ENCODE measurements at regions not wholly inside any gene's neighbourhood (a gene's known extent, or its start where the extent isn't known, plus 50 kb on each side); places are given as distances from the start of the nearest gene placed in this dataset.
A peak's percentile ranks its signal among the peaks of the same experiment; 100 is the strongest.

DNA sequence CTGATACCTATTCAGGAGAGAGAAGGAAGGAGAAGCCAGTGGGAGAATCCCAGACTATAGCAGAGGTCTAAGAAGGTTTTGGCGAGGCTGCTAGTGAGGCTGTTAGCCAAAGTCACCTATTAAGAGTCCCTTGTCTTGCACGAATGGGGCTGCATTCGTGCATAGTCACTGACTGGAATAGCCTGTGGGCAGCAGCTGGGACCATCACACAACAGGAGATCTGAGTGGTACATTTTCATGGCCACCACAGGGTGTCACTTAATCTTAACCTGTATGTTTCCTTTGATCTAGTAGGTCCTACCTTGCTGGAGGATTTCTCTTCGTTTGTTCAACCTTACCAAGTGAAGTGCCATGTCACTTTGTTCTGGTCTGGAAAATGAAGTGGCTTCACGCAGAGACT, 319.9 kb downstream of the BMPER start:
- Histone ChIP-seq H2AFZ (no peak overlapping the region), H3F3A (replicated peaks; ENCODE audit: low read depth) (no peaks in the 10 kb centered on the region), H4K20me1 (replicated peaks; ENCODE audit: insufficient read depth) (no peaks in the 10 kb centered on the region), H3K36me3 (ENCODE audit: insufficient read depth) (no peaks in the 10 kb centered on the region), H3K27ac (ENCODE audit: low read depth) (no peak overlapping the region), H3K4me3 (no peak overlapping the region), H3K79me2 (replicated peaks; ENCODE audit: insufficient read depth) (no peaks in the 10 kb centered on the region), H3K27me3 (ENCODE audit: insufficient read depth) (no peaks in the 10 kb centered on the region), H3K4me2 (0 out of 2 replicates have a peak overlapping the region, but pooled peaks have one; percentile 35), H3K4me1 (ENCODE audit: insufficient read depth) (no peaks in the 10 kb centered on the region), H3K9me2 (ENCODE audit: insufficient read depth) (peaks cover 20% of the 10 kb centered on the region; the same call in 1 of the 2 replicates)
- Mint-ChIP-seq H3K4me1 (peaks cover 16% of the 10 kb centered on the region), H3K4me3 (no peak overlapping the region), H3K9me3 (peaks cover 2% of the 10 kb centered on the region), H3K27ac (no peak overlapping the region), H3K27me3 (ENCODE audit: insufficient read depth, low read depth, poor library complexity) (no peaks in the 10 kb centered on the region), H3K36me3 (ENCODE audit: low read depth) (no peaks in the 10 kb centered on the region; the same call in 2 of the 3 replicates)
- TF ChIP-seq EZH2 (IDR thresholded peaks at IDR 0.05; ENCODE audit: low read depth, unreplicated experiment) (no peak), NANOG (IDR thresholded peaks at IDR 0.05; ENCODE audit: borderline replicate concordance) (no peak), CREB1 (CRISPR knock-in tag; IDR thresholded peaks at IDR 0.05; ENCODE audit: low read depth) (no peak), POLR2AphosphoS5 (IDR thresholded peaks at IDR 0.05; ENCODE audit: low read depth) (no peak), ZNF114 (CRISPR knock-in tag; IDR thresholded peaks at IDR 0.05) (no peak)
- TF ChIP-seq, protein P1, sequence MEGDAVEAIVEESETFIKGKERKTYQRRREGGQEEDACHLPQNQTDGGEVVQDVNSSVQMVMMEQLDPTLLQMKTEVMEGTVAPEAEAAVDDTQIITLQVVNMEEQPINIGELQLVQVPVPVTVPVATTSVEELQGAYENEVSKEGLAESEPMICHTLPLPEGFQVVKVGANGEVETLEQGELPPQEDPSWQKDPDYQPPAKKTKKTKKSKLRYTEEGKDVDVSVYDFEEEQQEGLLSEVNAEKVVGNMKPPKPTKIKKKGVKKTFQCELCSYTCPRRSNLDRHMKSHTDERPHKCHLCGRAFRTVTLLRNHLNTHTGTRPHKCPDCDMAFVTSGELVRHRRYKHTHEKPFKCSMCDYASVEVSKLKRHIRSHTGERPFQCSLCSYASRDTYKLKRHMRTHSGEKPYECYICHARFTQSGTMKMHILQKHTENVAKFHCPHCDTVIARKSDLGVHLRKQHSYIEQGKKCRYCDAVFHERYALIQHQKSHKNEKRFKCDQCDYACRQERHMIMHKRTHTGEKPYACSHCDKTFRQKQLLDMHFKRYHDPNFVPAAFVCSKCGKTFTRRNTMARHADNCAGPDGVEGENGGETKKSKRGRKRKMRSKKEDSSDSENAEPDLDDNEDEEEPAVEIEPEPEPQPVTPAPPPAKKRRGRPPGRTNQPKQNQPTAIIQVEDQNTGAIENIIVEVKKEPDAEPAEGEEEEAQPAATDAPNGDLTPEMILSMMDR (conservative IDR thresholded peaks at IDR 0.05; ENCODE audit: low read depth in 2 of 2), result no peak
- TF ChIP-seq, protein P2, sequence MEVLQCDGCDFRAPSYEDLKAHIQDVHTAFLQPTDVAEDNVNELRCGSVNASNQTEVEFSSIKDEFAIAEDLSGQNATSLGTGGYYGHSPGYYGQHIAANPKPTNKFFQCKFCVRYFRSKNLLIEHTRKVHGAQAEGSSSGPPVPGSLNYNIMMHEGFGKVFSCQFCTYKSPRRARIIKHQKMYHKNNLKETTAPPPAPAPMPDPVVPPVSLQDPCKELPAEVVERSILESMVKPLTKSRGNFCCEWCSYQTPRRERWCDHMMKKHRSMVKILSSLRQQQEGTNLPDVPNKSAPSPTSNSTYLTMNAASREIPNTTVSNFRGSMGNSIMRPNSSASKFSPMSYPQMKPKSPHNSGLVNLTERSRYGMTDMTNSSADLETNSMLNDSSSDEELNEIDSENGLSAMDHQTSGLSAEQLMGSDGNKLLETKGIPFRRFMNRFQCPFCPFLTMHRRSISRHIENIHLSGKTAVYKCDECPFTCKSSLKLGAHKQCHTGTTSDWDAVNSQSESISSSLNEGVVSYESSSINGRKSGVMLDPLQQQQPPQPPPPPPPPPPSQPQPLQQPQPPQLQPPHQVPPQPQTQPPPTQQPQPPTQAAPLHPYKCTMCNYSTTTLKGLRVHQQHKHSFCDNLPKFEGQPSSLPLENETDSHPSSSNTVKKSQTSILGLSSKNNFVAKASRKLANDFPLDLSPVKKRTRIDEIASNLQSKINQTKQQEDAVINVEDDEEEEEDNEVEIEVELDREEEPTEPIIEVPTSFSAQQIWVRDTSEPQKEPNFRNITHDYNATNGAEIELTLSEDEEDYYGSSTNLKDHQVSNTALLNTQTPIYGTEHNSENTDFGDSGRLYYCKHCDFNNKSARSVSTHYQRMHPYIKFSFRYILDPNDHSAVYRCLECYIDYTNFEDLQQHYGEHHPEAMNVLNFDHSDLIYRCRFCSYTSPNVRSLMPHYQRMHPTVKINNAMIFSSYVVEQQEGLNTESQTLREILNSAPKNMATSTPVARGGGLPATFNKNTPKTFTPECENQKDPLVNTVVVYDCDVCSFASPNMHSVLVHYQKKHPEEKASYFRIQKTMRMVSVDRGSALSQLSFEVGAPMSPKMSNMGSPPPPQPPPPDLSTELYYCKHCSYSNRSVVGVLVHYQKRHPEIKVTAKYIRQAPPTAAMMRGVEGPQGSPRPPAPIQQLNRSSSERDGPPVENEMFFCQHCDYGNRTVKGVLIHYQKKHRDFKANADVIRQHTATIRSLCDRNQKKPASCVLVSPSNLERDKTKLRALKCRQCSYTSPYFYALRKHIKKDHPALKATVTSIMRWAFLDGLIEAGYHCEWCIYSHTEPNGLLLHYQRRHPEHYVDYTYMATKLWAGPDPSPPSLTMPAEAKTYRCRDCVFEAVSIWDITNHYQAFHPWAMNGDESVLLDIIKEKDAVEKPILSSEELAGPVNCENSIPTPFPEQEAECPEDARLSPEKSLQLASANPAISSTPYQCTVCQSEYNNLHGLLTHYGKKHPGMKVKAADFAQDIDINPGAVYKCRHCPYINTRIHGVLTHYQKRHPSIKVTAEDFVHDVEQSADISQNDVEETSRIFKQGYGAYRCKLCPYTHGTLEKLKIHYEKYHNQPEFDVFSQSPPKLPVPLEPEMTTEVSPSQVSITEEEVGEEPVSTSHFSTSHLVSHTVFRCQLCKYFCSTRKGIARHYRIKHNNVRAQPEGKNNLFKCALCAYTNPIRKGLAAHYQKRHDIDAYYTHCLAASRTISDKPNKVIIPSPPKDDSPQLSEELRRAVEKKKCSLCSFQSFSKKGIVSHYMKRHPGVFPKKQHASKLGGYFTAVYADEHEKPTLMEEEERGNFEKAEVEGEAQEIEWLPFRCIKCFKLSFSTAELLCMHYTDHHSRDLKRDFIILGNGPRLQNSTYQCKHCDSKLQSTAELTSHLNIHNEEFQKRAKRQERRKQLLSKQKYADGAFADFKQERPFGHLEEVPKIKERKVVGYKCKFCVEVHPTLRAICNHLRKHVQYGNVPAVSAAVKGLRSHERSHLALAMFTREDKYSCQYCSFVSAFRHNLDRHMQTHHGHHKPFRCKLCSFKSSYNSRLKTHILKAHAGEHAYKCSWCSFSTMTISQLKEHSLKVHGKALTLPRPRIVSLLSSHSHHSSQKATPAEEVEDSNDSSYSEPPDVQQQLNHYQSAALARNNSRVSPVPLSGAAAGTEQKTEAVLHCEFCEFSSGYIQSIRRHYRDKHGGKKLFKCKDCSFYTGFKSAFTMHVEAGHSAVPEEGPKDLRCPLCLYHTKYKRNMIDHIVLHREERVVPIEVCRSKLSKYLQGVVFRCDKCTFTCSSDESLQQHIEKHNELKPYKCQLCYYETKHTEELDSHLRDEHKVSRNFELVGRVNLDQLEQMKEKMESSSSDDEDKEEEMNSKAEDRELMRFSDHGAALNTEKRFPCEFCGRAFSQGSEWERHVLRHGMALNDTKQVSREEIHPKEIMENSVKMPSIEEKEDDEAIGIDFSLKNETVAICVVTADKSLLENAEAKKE (CRISPR knock-in tag; IDR thresholded peaks at IDR 0.05), result peak; percentile 4; the same call in 1 of the 2 replicates
- DNase-seq (ENCODE audit: low spot score) (no peak), ATAC-seq (no peak)

Data from GM23338 (cell line).